GM18517 (cell line): ENCODE measurements at regions not wholly inside any gene's neighbourhood (a gene's known extent, or its start where the extent isn't known, plus 50 kb on each side); places are given as distances from the start of the nearest gene placed in this dataset.

Experiments
- ATAC-seq: cut with Tn5 transposase; IDR thresholded peaks from one replicate; pipeline ENCODE4 v1.9.1; 2021; ENCODE audit warnings: mild to moderate bottlenecking, moderate library complexity; ENCODE audit not compliant: unreplicated experiment

GRCh38 chr12:132426349-132427173 lies 63.4 kb upstream of the FBRSL1 start:
- ATAC-seq = no peak

- ATAC-seq = no peak
Measured at GRCh38 chr12:132424811-132425210, 65.1 kb upstream of the FBRSL1 start.

GRCh38 chr12:132423820-132424645 lies 65.9 kb upstream of the FBRSL1 start:
- no peak for ATAC-seq

- ATAC-seq = no peak
Measured at GRCh38 chr12:132423251-132423819, 66.6 kb upstream of the FBRSL1 start.

- ATAC-seq = no peak
Measured at GRCh38 chr12:132422381-132423043, 67.4 kb upstream of the FBRSL1 start.

- no peak for ATAC-seq
Measured at GRCh38 chr12:132422040-132422380, 67.9 kb upstream of the FBRSL1 start.

GRCh38 chr12:132419631-132420246 lies 70.2 kb upstream of the FBRSL1 start:
- no peak for ATAC-seq

GRCh38 chr12:132418393-132418925 lies 71.5 kb upstream of the FBRSL1 start:
- no peak for ATAC-seq

GRCh38 chr12:132417741-132418140 lies 72.2 kb upstream of the FBRSL1 start:
- no peak for ATAC-seq

- no peak for ATAC-seq
Measured at GRCh38 chr12:132416827-132417226, 73.1 kb upstream of the FBRSL1 start.

GRCh38 chr12:132416121-132416673 lies 73.8 kb upstream of the FBRSL1 start:
- ATAC-seq = no peak

- no peak for ATAC-seq
Measured at GRCh38 chr12:132415327-132416120, 74.4 kb upstream of the FBRSL1 start.

GRCh38 chr12:132414634-132415326 lies 75.2 kb upstream of the FBRSL1 start:
- ATAC-seq = peak; percentile 78

- no peak for ATAC-seq
Measured at GRCh38 chr12:132413931-132414588, 75.9 kb upstream of the FBRSL1 start.

GRCh38 chr12:132411457-132411856 lies 78.5 kb upstream of the FBRSL1 start:
- no peak for ATAC-seq

GRCh38 chr12:132410849-132411248 lies 79.1 kb upstream of the FBRSL1 start:
- ATAC-seq = no peak

- no peak for ATAC-seq
Measured at GRCh38 chr12:132410296-132410625, 79.7 kb upstream of the FBRSL1 start.

- ATAC-seq = no peak
Measured at GRCh38 chr12:132409495-132410295, 80.3 kb upstream of the FBRSL1 start.
